Peyer's patch (tissue), 4 donors: ENCODE measurements at regions not wholly inside any gene's neighbourhood (a gene's known extent, or its start where the extent isn't known, plus 50 kb on each side); places are given as distances from the start of the nearest gene placed in this dataset.

ENCODE experiments used
- DNase-seq, 3 donors: peaks; one replicate each; pipeline ENCODE4 v3.0.0-alpha.2; 2017 to 2019
- H3K27ac ChIP-seq, 4 donors: fragments of 200-600 bp; sonication (generic); one replicate each; pipeline ENCODE4 v1.5.1; 2016 to 2019
- H3K27me3 ChIP-seq, 2 donors: fragments of 200-600 bp; sonication (generic); one replicate each; pipeline ENCODE4 v1.5.1; 2019
- H3K36me3 ChIP-seq, 3 donors: fragments of 200-600 bp; sonication (generic); one replicate each; pipeline ENCODE4 v1.5.1; 2016 to 2019
- H3K4me1 ChIP-seq, 4 donors: fragments of 200-600 bp; sonication (generic); one replicate each; pipeline ENCODE4 v1.5.1; 2016 to 2019
- H3K4me3 ChIP-seq, 4 donors: fragments of 200-600 bp; sonication (generic); 1 replicate in 3 of 4; 2 replicates in 1 of 4; pipeline ENCODE4 v1.5.1; 2016 to 2019; ENCODE audit warnings: mild to moderate bottlenecking in 1 of 4
- H3K9me3 ChIP-seq, 4 donors: fragments of 200-600 bp; sonication (generic); one replicate each; pipeline ENCODE4 v1.5.1; 2016 to 2019; ENCODE audit warnings: mild to moderate bottlenecking in 1 of 4
- CTCF ChIP-seq, 6 experiments: fragments of 450-650 bp in 4 of 6; fragments of 200-600 bp in 2 of 6; sonication (generic) in 1 of 6; IDR thresholded peaks; one replicate each; pipeline ENCODE4 v1.5.1; 2017 to 2019; ENCODE audit warnings: antibody characterized with exemption in 6 of 6, mild to moderate bottlenecking in 3 of 6, moderate library complexity in 1 of 6
- POLR2A ChIP-seq, 2 donors: fragments of 450-650 bp; IDR thresholded peaks; one replicate each; pipeline ENCODE4 v1.5.1; 2017; ENCODE audit warnings: antibody characterized with exemption in 2 of 2, mild to moderate bottlenecking in 2 of 2, moderate library complexity in 2 of 2

- TF ChIP-seq POLR2A (IDR thresholded peaks at IDR 0.05) (no peak), CTCF (IDR thresholded peaks at IDR 0.05) (no peak)
- no peak for DNase-seq
- no peaks in the 10 kb centered on the region for H3K4me1 ChIP-seq
Measured at GRCh38 chr4:30941641-30942040, 221.5 kb downstream of the PCDH7 start.

GRCh38 chr4:30943356-30943755 lies 223.2 kb downstream of the PCDH7 start:
- DNase-seq = no peak
- Histone ChIP-seq H3K4me1 (no peaks in the 10 kb centered on the region), H3K9me3 (no peaks in the 10 kb centered on the region), H3K27me3 (no peaks in the 10 kb centered on the region), H3K36me3 (no peaks in the 10 kb centered on the region), H3K4me3 (no peak overlapping the region), H3K27ac (no peak overlapping the region)
- TF ChIP-seq CTCF (IDR thresholded peaks at IDR 0.05) (no peak), POLR2A (IDR thresholded peaks at IDR 0.05) (no peak)

More at GRCh38 chr4:30941641-30942040, 221.5 kb downstream of the PCDH7 start:
- H3K36me3 ChIP-seq = no peaks in the 10 kb centered on the region
- H3K4me3 ChIP-seq = no peak overlapping the region
- no peak overlapping the region for H3K27ac ChIP-seq
- no peaks in the 10 kb centered on the region for H3K9me3 ChIP-seq
- H3K27me3 ChIP-seq = no peaks in the 10 kb centered on the region

DNA sequence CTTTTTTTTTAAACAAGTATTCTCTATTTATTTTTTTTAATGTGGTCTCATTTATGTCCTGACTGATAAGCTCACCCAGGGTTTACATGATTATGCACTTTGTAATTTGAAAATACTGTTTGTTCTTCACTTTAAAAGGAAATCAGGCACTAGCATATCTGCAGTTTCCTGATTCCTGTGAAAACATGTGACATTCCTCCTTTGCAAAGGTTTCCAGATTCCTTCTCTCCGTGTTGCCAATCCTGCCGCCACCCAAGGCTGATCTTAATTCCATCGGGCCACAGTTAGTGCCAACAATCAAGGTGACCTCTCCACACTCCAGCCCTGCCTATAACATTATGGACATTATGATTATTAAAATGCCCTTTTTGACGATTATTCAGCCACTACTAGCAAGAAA lies 225.4 kb downstream of the PCDH7 start:
- no peak for DNase-seq
- no peak overlapping the region for H3K4me3 ChIP-seq
- no peak for TF ChIP-seq CTCF (IDR thresholded peaks at IDR 0.05)
- TF ChIP-seq POLR2A (IDR thresholded peaks at IDR 0.05) = no peak
- H3K27ac ChIP-seq = no peak overlapping the region
- H3K27me3 ChIP-seq = no peaks in the 10 kb centered on the region
- H3K4me1 ChIP-seq = no peaks in the 10 kb centered on the region
- H3K9me3 ChIP-seq = no peaks in the 10 kb centered on the region
- H3K36me3 ChIP-seq = no peaks in the 10 kb centered on the region

- H3K4me3 ChIP-seq = no peak overlapping the region
- no peaks in the 10 kb centered on the region for H3K36me3 ChIP-seq
- H3K27me3 ChIP-seq = no peaks in the 10 kb centered on the region
- no peaks in the 10 kb centered on the region for H3K4me1 ChIP-seq
- DNase-seq = no peak
- TF ChIP-seq POLR2A (IDR thresholded peaks at IDR 0.05) (no peak), CTCF (IDR thresholded peaks at IDR 0.05) (no peak)
- H3K9me3 ChIP-seq = no peaks in the 10 kb centered on the region
- no peak overlapping the region for H3K27ac ChIP-seq
Measured at GRCh38 chr4:30946288-30946687, 226.1 kb downstream of the PCDH7 start.

GRCh38 chr4:30948653-30949052 lies 228.5 kb downstream of the PCDH7 start:
- no peaks in the 10 kb centered on the region for H3K36me3 ChIP-seq
- no peak for DNase-seq
- H3K9me3 ChIP-seq = no peaks in the 10 kb centered on the region
- no peak overlapping the region for H3K27ac ChIP-seq
- H3K27me3 ChIP-seq = no peaks in the 10 kb centered on the region
- H3K4me3 ChIP-seq = no peak overlapping the region
- TF ChIP-seq POLR2A (IDR thresholded peaks at IDR 0.05) (no peak), CTCF (IDR thresholded peaks at IDR 0.05) (no peak)
- no peaks in the 10 kb centered on the region for H3K4me1 ChIP-seq

- H3K27ac ChIP-seq = no peak overlapping the region
- no peaks in the 10 kb centered on the region for H3K36me3 ChIP-seq
- no peak for DNase-seq
- H3K4me3 ChIP-seq = no peak overlapping the region
- H3K9me3 ChIP-seq = no peaks in the 10 kb centered on the region
- H3K27me3 ChIP-seq = no peaks in the 10 kb centered on the region
- no peaks in the 10 kb centered on the region for H3K4me1 ChIP-seq
- TF ChIP-seq POLR2A (IDR thresholded peaks at IDR 0.05) = no peak
- TF ChIP-seq CTCF (IDR thresholded peaks at IDR 0.05) = no peak
Measured at GRCh38 chr4:30950737-30951136, 230.6 kb downstream of the PCDH7 start.
